Endothelial cell of umbilical vein (primary cell): ENCODE measurements at regions not wholly inside any gene's neighbourhood (a gene's known extent, or its start where the extent isn't known, plus 50 kb on each side); places are given as distances from the start of the nearest gene placed in this dataset.

Source experiments
- CTCF ChIP-seq, 2 donors: IDR thresholded peaks; 1 replicate in 1 of 2; 2 replicates in 1 of 2; pipeline ENCODE4 v1.5.1; 2011; ENCODE audit warnings: low read length in 2 of 2, mild to moderate bottlenecking in 2 of 2, moderate library complexity in 2 of 2, control low read depth in 1 of 2, inconsistent platforms in 1 of 2, low read depth in 1 of 2; ENCODE audit not compliant: insufficient read depth in 1 of 2; ENCODE audit errors: extremely low read depth in 1 of 2
- MYC ChIP-seq: IDR thresholded peaks from one replicate; pipeline ENCODE4 v1.6.1; 2011; ENCODE audit warnings: mild to moderate bottlenecking, low read depth, low read length
- POLR2A ChIP-seq: IDR thresholded peaks from 2 replicates; pipeline ENCODE4 v1.6.1; 2012; ENCODE audit warnings: low read depth, mild to moderate bottlenecking, control low read depth, low read length

- no peak for TF ChIP-seq POLR2A
- TF ChIP-seq MYC = no peak
- no peak for TF ChIP-seq CTCF (IDR thresholded peaks at IDR 0.05; ENCODE audit: extremely low read depth in 1 of 2, insufficient read depth in 1 of 2, low read depth in 1 of 2, low read length in 2 of 2)
Measured at GRCh38 chr2:145682546-145683157, 1162.7 kb upstream of the ZEB2 start.
